Stomach (tissue), 8 donors: ENCODE measurements at regions not wholly inside any gene's neighbourhood (a gene's known extent, or its start where the extent isn't known, plus 50 kb on each side); places are given as distances from the start of the nearest gene placed in this dataset.
A peak's percentile ranks its signal among the peaks of the same experiment; 100 is the strongest.

Experiments used
- DNase-seq, 2 donors: peaks; one replicate each; pipeline versions ENCODE4 v3.0.0 to v3.0.0-alpha.2; 2013 to 2019
- H3K27ac ChIP-seq, 5 donors: fragments of 200-600 bp in 4 of 5; sonication (generic) in 4 of 5; one replicate each; pipeline ENCODE4 v1.5.1; 2013 to 2019; ENCODE audit warnings: mild to moderate bottlenecking in 1 of 5, moderate library complexity in 1 of 5
- H3K27me3 ChIP-seq, 3 donors: fragments of 200-600 bp; sonication (generic); one replicate each; pipeline ENCODE4 v1.5.1; 2017 to 2019; ENCODE audit warnings: mixed run types in 1 of 3
- H3K36me3 ChIP-seq, 4 donors: fragments of 200-600 bp; sonication (generic); 1 replicate in 3 of 4; 2 replicates in 1 of 4; pipeline ENCODE4 v1.5.1; 2016 to 2019
- H3K4me1 ChIP-seq, 4 donors: fragments of 200-600 bp; sonication (generic); one replicate each; pipeline ENCODE4 v1.5.1; 2016 to 2019
- H3K4me3 ChIP-seq, 4 donors: fragments of 200-600 bp; sonication (generic) in 3 of 4; one replicate each; pipeline ENCODE4 v1.5.1; 2016 to 2019; ENCODE audit warnings: mild to moderate bottlenecking in 1 of 4
- H3K9me3 ChIP-seq, 4 donors: fragments of 200-600 bp; sonication (generic); one replicate each; pipeline ENCODE4 v1.5.1; 2016 to 2019
- CTCF ChIP-seq, 7 experiments: fragments of 450-650 bp in 4 of 7; fragments of 200-600 bp in 3 of 7; sonication (generic) in 3 of 7; IDR thresholded peaks; one replicate each; pipeline ENCODE4 v1.5.1; 2016 to 2019; ENCODE audit warnings: antibody characterized with exemption in 7 of 7, control low read depth in 2 of 7, mild to moderate bottlenecking in 1 of 7
- EP300 ChIP-seq: sonication (generic); formaldehyde crosslinking; IDR thresholded peaks from one replicate; pipeline ENCODE4 v1.6.1; 2017; ENCODE audit warnings: antibody characterized with exemption
- POLR2A ChIP-seq, 4 donors: fragments of 450-650 bp; IDR thresholded peaks; one replicate each; pipeline ENCODE4 v1.6.1; 2016; ENCODE audit warnings: antibody characterized with exemption in 4 of 4, control low read depth in 2 of 4, mild to moderate bottlenecking in 1 of 4, moderate library complexity in 1 of 4
- POLR2AphosphoS5 ChIP-seq, 3 donors: sonication (generic); formaldehyde crosslinking; IDR thresholded peaks; one replicate each; pipeline ENCODE4 v1.6.1; 2016; ENCODE audit warnings: antibody characterized with exemption in 3 of 3
- WGBS, 5 donors: extraction: QIAGEN DNeasy Blood & Tissue Kit in 3 of 5; methylation state at CpG; one replicate each; pipeline versions ENCODE4 v1.1.5 to v1.1.7; 2013 to 2018; 5-methylcytosine and 5-hydroxymethylcytosine counted together
- intact Hi-C: fragments of 100-400 bp; cut with DNase I; formaldehyde crosslinking; loops from one replicate; pipeline ENCODE4 v1.15.1; 2023; ENCODE audit warnings: low total_unique reads
- donor health status: healthy with polysubstance abuse.
- donor health status: Bipolar disorder and iron deficiency.
- donor health status: healthy.

GRCh38 chr6:166820483-166820882 lies 135.9 kb downstream of the RNASET2 start:
- Histone ChIP-seq H3K36me3 (no peaks in the 10 kb centered on the region), H3K27ac (no peak overlapping the region), H3K4me1 (no peaks in the 10 kb centered on the region), H3K9me3 (no peaks in the 10 kb centered on the region), H3K27me3 (no peaks in the 10 kb centered on the region), H3K4me3 (no peak overlapping the region)
- intact Hi-C loops: no loop called here
- 89 to 100% (median 93%) methylated on average over 1 of the region's 1 CpG for WGBS, 5 donors
- TF ChIP-seq CTCF (IDR thresholded peaks at IDR 0.05) (no peak), POLR2AphosphoS5 (IDR thresholded peaks at IDR 0.05) (no peak), EP300 (no peak), POLR2A (IDR thresholded peaks at IDR 0.05) (no peak)
- no peak for DNase-seq

- WGBS, 5 donors: 76 to 95% (median 81%) methylated on average over 1 of the region's 1 CpG
Measured at GRCh38 chr6:166820070-166820469, 136.3 kb downstream of the RNASET2 start.

GRCh38 chr6:166815629-166816028 lies 140.7 kb downstream of the RNASET2 start:
- no peaks in the 10 kb centered on the region for H3K4me1 ChIP-seq
- no peaks in the 10 kb centered on the region for H3K27me3 ChIP-seq
- peak in 1 of 2 donors; percentile 43 for DNase-seq
- no peaks in the 10 kb centered on the region for H3K36me3 ChIP-seq
- no peak overlapping the region for H3K4me3 ChIP-seq
- intact Hi-C loops: no loop called here
- 58 to 76% (median 64%) methylated on average over 4 of the region's 4 CpGs for WGBS, 5 donors
- no peak overlapping the region for H3K27ac ChIP-seq
- TF ChIP-seq EP300 (no peak), POLR2A (IDR thresholded peaks at IDR 0.05) (no peak), CTCF (IDR thresholded peaks at IDR 0.05) (no peak), POLR2AphosphoS5 (IDR thresholded peaks at IDR 0.05) (no peak)
- no peaks in the 10 kb centered on the region for H3K9me3 ChIP-seq

More at GRCh38 chr6:166820070-166820469, 136.3 kb downstream of the RNASET2 start:
- intact Hi-C loops: no loop called here
- TF ChIP-seq CTCF (IDR thresholded peaks at IDR 0.05) (no peak), POLR2AphosphoS5 (IDR thresholded peaks at IDR 0.05) (no peak), EP300 (no peak), POLR2A (IDR thresholded peaks at IDR 0.05) (no peak)
- Histone ChIP-seq H3K4me3 (no peak overlapping the region), H3K9me3 (no peaks in the 10 kb centered on the region), H3K36me3 (no peaks in the 10 kb centered on the region), H3K27me3 (no peaks in the 10 kb centered on the region), H3K27ac (no peak overlapping the region), H3K4me1 (no peaks in the 10 kb centered on the region)
- no peak for DNase-seq

- Histone ChIP-seq H3K27me3 (no peaks in the 10 kb centered on the region), H3K4me3 (no peak overlapping the region), H3K9me3 (no peaks in the 10 kb centered on the region), H3K27ac (no peak overlapping the region), H3K36me3 (no peaks in the 10 kb centered on the region), H3K4me1 (no peaks in the 10 kb centered on the region)
- no peak for DNase-seq
- 70 to 76% (median 74%) methylated on average over 7 of the region's 7 CpGs for WGBS, 5 donors
- intact Hi-C loops: no loop called here
- TF ChIP-seq POLR2A (IDR thresholded peaks at IDR 0.05): no peak
- TF ChIP-seq POLR2AphosphoS5 (IDR thresholded peaks at IDR 0.05): no peak
- no peak for TF ChIP-seq EP300
- TF ChIP-seq CTCF (IDR thresholded peaks at IDR 0.05): no peak
Measured at GRCh38 chr6:166814390-166814789, 142.0 kb downstream of the RNASET2 start.
